Left lung (tissue), 4 donors: ENCODE measurements at regions not wholly inside any gene's neighbourhood (a gene's known extent, or its start where the extent isn't known, plus 50 kb on each side); places are given as distances from the start of the nearest gene placed in this dataset.
"Not testable (repeated sequence)": the region's sequence is repeated elsewhere in the genome, so short reads cannot be mapped to it uniquely, and the experiment has no call there.

ENCODE experiments used
- ATAC-seq: fragments of 200-7000 bp; cut with Tn5 transposase; one replicate; pipeline ENCODE4 v1.9.1; 2020; ENCODE audit warnings: moderate library complexity
- DNase-seq, 4 donors: peaks; one replicate each; pipeline ENCODE4 v3.0.0-alpha.2; 2013 to 2020
- H3K27ac ChIP-seq, 2 donors: fragments of 200-600 bp; sonication (generic) in 1 of 2; one replicate each; pipeline versions ENCODE4 v1.5.0 to v1.8.0; 2020 to 2021
- H3K27me3 ChIP-seq, 2 donors: fragments of 200-600 bp; sonication (generic) in 1 of 2; one replicate each; pipeline versions ENCODE4 v1.5.0 to v1.8.0; 2020 to 2021
- H3K36me3 ChIP-seq, 2 donors: fragments of 200-600 bp; sonication (generic) in 1 of 2; one replicate each; pipeline versions ENCODE4 v1.5.0 to v1.8.0; 2020 to 2021
- H3K4me1 ChIP-seq, 2 donors: fragments of 200-600 bp; one replicate each; pipeline ENCODE4 v1.8.0; 2021
- H3K4me3 ChIP-seq, 2 donors: fragments of 200-600 bp; sonication (generic) in 1 of 2; one replicate each; pipeline versions ENCODE4 v1.5.0 to v1.8.0; 2020 to 2021; ENCODE audit warnings: mild to moderate bottlenecking in 1 of 2
- H3K9me3 ChIP-seq, 2 donors: fragments of 200-600 bp; sonication (generic) in 1 of 2; one replicate each; pipeline versions ENCODE4 v1.5.0 to v1.8.0; 2020 to 2021
- CTCF ChIP-seq, 2 donors: fragments of 200-600 bp; sonication (generic) in 1 of 2; IDR thresholded peaks; one replicate each; pipeline versions ENCODE4 v1.5.0 to v1.8.0; 2021; ENCODE audit warnings: antibody characterized with exemption in 2 of 2
- intact Hi-C, 2 donors: fragments of 100-400 bp; cut with DNase I; formaldehyde crosslinking; loops; one replicate each; pipeline versions ENCODE4 v1.11.2 to v1.14.2; 2022
- donor health status: DM: no; HTN: yes; CAD: no.
- donor health status: DM: no; HTN: no; CAD: no.

GRCh38 chr5:85614489-85614888 is 1003.3 kb upstream of the COX7C start:
- no peaks in the 10 kb centered on the region for H3K4me1 ChIP-seq
- no peaks in the 10 kb centered on the region for H3K36me3 ChIP-seq
- no peak for TF ChIP-seq CTCF (IDR thresholded peaks at IDR 0.05)
- H3K4me3 ChIP-seq: no peak overlapping the region
- H3K27ac ChIP-seq: no peak overlapping the region
- ATAC-seq: no peak
- peaks cover 0 to 8% of the 10 kb centered on the region in 2 donors for H3K9me3 ChIP-seq
- DNase-seq: no peak
- no peaks in the 10 kb centered on the region for H3K27me3 ChIP-seq
- intact Hi-C loops: no loop called here

- no peaks in the 10 kb centered on the region for H3K36me3 ChIP-seq
- H3K4me1 ChIP-seq: no peaks in the 10 kb centered on the region
- peaks cover 0 to 2% of the 10 kb centered on the region in 2 donors for H3K9me3 ChIP-seq
- no peaks in the 10 kb centered on the region for H3K27me3 ChIP-seq
- TF ChIP-seq CTCF (IDR thresholded peaks at IDR 0.05): no peak
- no peak overlapping the region for H3K4me3 ChIP-seq
- ATAC-seq (no peak), DNase-seq (no peak)
- intact Hi-C loops: no loop called here
- H3K27ac ChIP-seq: no peak overlapping the region
These were observed 996.1 kb upstream of the COX7C start for GRCh38 chr5:85621668-85622067.

- no peak overlapping the region for H3K4me3 ChIP-seq
- no peak for ATAC-seq
- TF ChIP-seq CTCF (IDR thresholded peaks at IDR 0.05): no peak
- no peak for DNase-seq
- no peaks in the 10 kb centered on the region for H3K27me3 ChIP-seq
- intact Hi-C loops: no loop called here
- H3K27ac ChIP-seq: no peak overlapping the region
- no peaks in the 10 kb centered on the region for H3K36me3 ChIP-seq
- H3K4me1 ChIP-seq: no peaks in the 10 kb centered on the region
- no peaks in the 10 kb centered on the region for H3K9me3 ChIP-seq
These were observed 989.6 kb upstream of the COX7C start for GRCh38 chr5:85628153-85628552.

- H3K27ac ChIP-seq, H3K27me3 ChIP-seq, H3K4me1 ChIP-seq, ATAC-seq, H3K4me3 ChIP-seq, DNase-seq, H3K9me3 ChIP-seq, intact Hi-C loops, H3K36me3 ChIP-seq: not testable (repeated sequence)
These were observed 979.1 kb upstream of the COX7C start for GRCh38 chr5:85638495-85639125.

GRCh38 chr5:85646036-85646435 is 971.7 kb upstream of the COX7C start:
- TF ChIP-seq CTCF (IDR thresholded peaks at IDR 0.05): no peak

GRCh38 chr5:85646641-85647040 is 971.1 kb upstream of the COX7C start:
- Histone ChIP-seq H3K9me3 (no peaks in the 10 kb centered on the region), H3K4me3 (no peak overlapping the region), H3K36me3 (no peaks in the 10 kb centered on the region), H3K27ac (no peak overlapping the region), H3K27me3 (no peaks in the 10 kb centered on the region), H3K4me1 (no peaks in the 10 kb centered on the region)
- intact Hi-C loops: no loop called here
- TF ChIP-seq CTCF (IDR thresholded peaks at IDR 0.05): no peak
- DNase-seq (peak in 2 of 4 donors; percentile 1 to 18), ATAC-seq (no peak)

More at GRCh38 chr5:85646036-85646435, 971.7 kb upstream of the COX7C start:
- intact Hi-C loops: no loop called here
- DNase-seq: peak in 1 of 4 donors; percentile 23
- H3K4me1 ChIP-seq: no peaks in the 10 kb centered on the region
- no peak for ATAC-seq
- H3K27me3 ChIP-seq: no peaks in the 10 kb centered on the region
- no peak overlapping the region for H3K4me3 ChIP-seq
- no peaks in the 10 kb centered on the region for H3K36me3 ChIP-seq
- no peaks in the 10 kb centered on the region for H3K9me3 ChIP-seq
- H3K27ac ChIP-seq: no peak overlapping the region
